NT2/D1 (cell line): ENCODE measurements at regions not wholly inside any gene's neighbourhood (a gene's known extent, or its start where the extent isn't known, plus 50 kb on each side); places are given as distances from the start of the nearest gene placed in this dataset.
"Not testable (repeated sequence)": the region's sequence is repeated elsewhere in the genome, so short reads cannot be mapped to it uniquely, and the experiment has no call there.

Experiments used
- DNase-seq: peaks from one replicate; pipeline ENCODE4 v3.0.0-alpha.2; 2011; ENCODE audit warnings: low read depth, low spot score
- H3K27me3 ChIP-seq: 2 replicates; pipeline ENCODE4 v1.6.0; 2011; ENCODE audit warnings: mild to moderate bottlenecking; ENCODE audit not compliant: insufficient read length, insufficient read depth
- H3K36me3 ChIP-seq: 2 replicates; pipeline ENCODE4 v1.6.1; 2011; ENCODE audit warnings: mild to moderate bottlenecking, low read length, mixed read lengths; ENCODE audit not compliant: insufficient read depth, insufficient read length
- H3K4me1 ChIP-seq: 2 replicates; pipeline ENCODE4 v1.5.1; 2011; ENCODE audit not compliant: insufficient read depth, insufficient read length
- H3K4me3 ChIP-seq: 2 replicates; pipeline ENCODE4 v1.5.1; 2011; ENCODE audit warnings: low read depth; ENCODE audit not compliant: insufficient read length
- H3K9ac ChIP-seq: 2 replicates; pipeline ENCODE4 v1.6.0; 2011; ENCODE audit warnings: low read depth; ENCODE audit not compliant: insufficient read length
- H3K9me3 ChIP-seq: 2 replicates; pipeline ENCODE4 v1.5.1; 2011; ENCODE audit warnings: mild to moderate bottlenecking, low read length; ENCODE audit not compliant: insufficient read depth
- SUZ12 ChIP-seq: IDR thresholded peaks from 2 replicates; pipeline ENCODE4 v1.6.1; 2011; ENCODE audit not compliant: insufficient read length, insufficient read depth; ENCODE audit errors: extremely low read depth
- YY1 ChIP-seq: IDR thresholded peaks from 2 replicates; pipeline ENCODE4 v1.6.1; 2011; ENCODE audit not compliant: insufficient read length, insufficient read depth
- ZNF274 ChIP-seq: IDR thresholded peaks from 2 replicates; pipeline ENCODE4 v1.6.1; 2011; ENCODE audit warnings: mild to moderate bottlenecking, low read depth, low read length

- DNase-seq: no peak
- H3K9ac ChIP-seq: no peak overlapping the region
- no peaks in the 10 kb centered on the region for H3K27me3 ChIP-seq
- no peaks in the 10 kb centered on the region for H3K4me1 ChIP-seq
- TF ChIP-seq YY1 (no peak), ZNF274 (no peak), SUZ12 (no peak)
- H3K9me3 ChIP-seq: peaks cover 6% of the 10 kb centered on the region; the same call in 1 of the 2 replicates
- H3K36me3 ChIP-seq: no peaks in the 10 kb centered on the region
- H3K4me3 ChIP-seq: no peak overlapping the region
These were observed 132.1 kb downstream of the MACROH2A1 start for GRCh38 chr5:135266975-135267374.

GRCh38 chr5:135266303-135266635, 132.8 kb downstream of the MACROH2A1 start:
- Histone ChIP-seq H3K4me1 (no peaks in the 10 kb centered on the region), H3K9me3 (peaks cover 9% of the 10 kb centered on the region; the same call in 1 of the 2 replicates), H3K27me3 (no peaks in the 10 kb centered on the region), H3K4me3 (no peak overlapping the region), H3K9ac (no peak overlapping the region), H3K36me3 (no peaks in the 10 kb centered on the region)
- TF ChIP-seq YY1: no peak
- TF ChIP-seq ZNF274: no peak
- TF ChIP-seq SUZ12: no peak
- no peak for DNase-seq

DNA sequence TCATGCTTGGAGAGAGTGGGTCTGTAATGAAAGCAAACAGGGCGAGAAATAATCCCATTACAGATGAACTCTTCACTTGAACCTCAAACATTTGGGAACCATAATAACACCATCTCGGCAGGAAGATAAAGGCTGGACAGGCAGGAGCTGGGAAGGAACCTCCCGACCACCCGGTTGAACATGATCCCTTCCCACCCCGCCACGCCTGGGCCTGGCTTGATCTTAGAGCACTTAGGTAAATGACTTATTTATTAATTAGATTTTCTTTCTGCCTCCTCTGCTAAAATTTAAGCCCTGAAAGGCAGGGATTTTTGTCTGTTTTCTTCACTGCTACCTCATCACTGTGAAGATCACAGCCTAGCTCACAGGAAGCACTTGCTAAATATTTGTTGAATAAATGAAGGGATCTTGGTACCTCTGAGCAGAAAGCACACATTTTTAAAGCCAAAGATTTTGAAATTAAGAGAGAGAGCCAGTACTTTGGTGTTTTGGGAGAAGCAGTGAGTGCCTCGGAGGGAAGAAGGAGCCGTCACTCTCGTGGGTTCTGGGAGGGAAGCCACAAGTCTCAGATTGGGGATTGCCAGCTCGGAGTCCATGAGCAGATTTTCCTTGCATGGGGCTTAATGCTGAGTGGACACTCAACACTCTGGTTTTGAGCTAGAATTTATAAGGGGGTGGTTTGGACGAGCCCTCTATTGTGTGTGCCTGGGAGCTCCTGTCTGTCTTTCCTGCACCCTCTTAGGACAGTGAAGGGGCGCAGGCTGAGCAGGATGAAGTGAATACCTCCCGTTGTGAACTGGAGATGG, 133.3 kb downstream of the MACROH2A1 start:
- H3K36me3 ChIP-seq: no peaks in the 10 kb centered on the region
- H3K27me3 ChIP-seq: no peaks in the 10 kb centered on the region
- no peak overlapping the region for H3K9ac ChIP-seq
- H3K4me3 ChIP-seq: no peak overlapping the region
- TF ChIP-seq YY1 (no peak), ZNF274 (no peak), SUZ12 (no peak)
- DNase-seq: no peak
- H3K9me3 ChIP-seq: peaks cover 9% of the 10 kb centered on the region; the same call in 1 of the 2 replicates
- H3K4me1 ChIP-seq: no peaks in the 10 kb centered on the region

GRCh38 chr5:135264451-135265440, 134.3 kb downstream of the MACROH2A1 start:
- Histone ChIP-seq H3K9ac (no peak overlapping the region), H3K36me3 (no peaks in the 10 kb centered on the region)

GRCh38 chr5:135263022-135263668, 135.9 kb downstream of the MACROH2A1 start:
- Histone ChIP-seq H3K27me3 (no peaks in the 10 kb centered on the region), H3K9ac (no peak overlapping the region), H3K36me3 (no peaks in the 10 kb centered on the region), H3K4me1 (no peaks in the 10 kb centered on the region), H3K4me3 (no peak overlapping the region), H3K9me3 (peaks cover 9% of the 10 kb centered on the region)
- DNase-seq: no peak
- TF ChIP-seq SUZ12 (no peak), YY1 (no peak), ZNF274 (no peak)

More at GRCh38 chr5:135264451-135265440, 134.3 kb downstream of the MACROH2A1 start:
- no peak for DNase-seq
- no peak overlapping the region for H3K4me3 ChIP-seq
- H3K27me3 ChIP-seq: no peaks in the 10 kb centered on the region
- TF ChIP-seq SUZ12: no peak
- TF ChIP-seq YY1: no peak
- H3K4me1 ChIP-seq: no peaks in the 10 kb centered on the region
- peaks cover 9% of the 10 kb centered on the region; the same call in 1 of the 2 replicates for H3K9me3 ChIP-seq

- DNase-seq: no peak
- Histone ChIP-seq H3K4me1 (no peaks in the 10 kb centered on the region), H3K27me3 (no peaks in the 10 kb centered on the region), H3K4me3 (no peak overlapping the region), H3K9me3 (peaks cover 9% of the 10 kb centered on the region), H3K9ac (no peak overlapping the region), H3K36me3 (no peaks in the 10 kb centered on the region)
- no peak for TF ChIP-seq SUZ12
- TF ChIP-seq YY1: no peak
These were observed 136.7 kb downstream of the MACROH2A1 start for GRCh38 chr5:135262364-135262763.

DNA sequence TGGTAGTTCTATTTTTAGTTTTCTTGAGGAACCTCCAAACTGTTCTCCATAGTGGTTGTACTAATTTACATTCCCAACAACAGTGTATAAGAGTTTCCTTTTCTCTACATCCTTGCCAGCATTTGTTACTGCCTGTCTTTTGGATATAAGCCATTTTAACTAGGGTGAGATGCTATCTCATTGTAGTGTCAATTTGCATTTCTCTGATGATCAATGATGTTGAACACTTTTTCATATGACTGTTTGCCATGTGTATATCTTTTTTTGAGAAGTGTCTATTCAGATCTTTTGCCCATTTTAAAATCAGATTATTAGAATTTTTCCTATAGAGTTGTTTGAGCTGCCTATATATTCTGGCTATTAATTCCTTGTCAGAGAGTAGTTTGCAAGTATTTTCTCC, 138.9 kb downstream of the MACROH2A1 start:
- H3K36me3 ChIP-seq, DNase-seq, H3K9ac ChIP-seq, H3K4me1 ChIP-seq, H3K9me3 ChIP-seq, H3K4me3 ChIP-seq, H3K27me3 ChIP-seq: not testable (repeated sequence)
